ENCODE measurements at regions not wholly inside any gene's neighbourhood (a gene's known extent, or its start where the extent isn't known, plus 50 kb on each side); places are given as distances from the start of the nearest gene placed in this dataset.

DNA sequence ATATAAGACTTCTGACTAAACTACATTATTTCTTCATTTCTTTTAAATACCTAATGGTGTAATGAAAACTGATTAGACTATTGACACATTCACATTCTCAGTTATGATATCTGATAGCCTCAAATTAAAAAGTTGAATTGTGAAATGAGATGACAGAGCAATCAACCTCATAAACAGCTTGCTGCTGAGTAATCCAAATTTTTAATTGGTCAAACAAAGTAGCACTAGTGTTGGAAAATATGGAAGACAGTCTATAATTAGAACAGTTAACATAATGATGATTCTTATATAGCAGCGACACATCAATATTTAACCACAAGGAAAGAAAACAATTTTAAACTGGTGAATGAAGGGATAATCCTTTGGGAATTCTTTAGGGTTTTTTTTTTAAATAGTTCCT is 91.9 kb upstream of the LRP1B start:
- Histone ChIP-seq H3K36me3 (ENCODE audit: control insufficient read depth in 2 of 2, extremely low read depth in 1 of 2, insufficient read depth in 2 of 2, low read length in 2 of 2) (no peaks in the 10 kb centered on the region), H3K4me3 (replicated peaks in 1 of 3; ENCODE audit: insufficient read depth in 1 of 3, low read depth in 1 of 3, low read length in 3 of 3) (no peak overlapping the region), H3K9ac (replicated peaks; ENCODE audit: extremely low read depth, insufficient read depth, low read length) (no peak overlapping the region), H3K79me2 (ENCODE audit: control insufficient read depth, insufficient read depth, low read length) (no peaks in the 10 kb centered on the region), H2AFZ (ENCODE audit: low read depth, low read length) (no peak overlapping the region), H3K4me2 (ENCODE audit: insufficient read depth, low read length) (no peak overlapping the region), H4K20me1 (replicated peaks; ENCODE audit: control insufficient read depth, extremely low read depth, insufficient read depth, low read length) (no peaks in the 10 kb centered on the region), H3K9me1 (replicated peaks; ENCODE audit: control insufficient read depth, extremely low read depth, insufficient read depth, low read length) (no peaks in the 10 kb centered on the region), H3K27me3 (ENCODE audit: control insufficient read depth in 2 of 2, insufficient read depth in 2 of 2, low read length in 2 of 2) (no peaks in the 10 kb centered on the region), H3K4me1 (ENCODE audit: control insufficient read depth, extremely low read depth, insufficient read depth, low read length) (no peaks in the 10 kb centered on the region), H3K9me3 (replicated peaks; ENCODE audit: control insufficient read depth, insufficient read depth, low read length) (no peaks in the 10 kb centered on the region), H3K27ac (ENCODE audit: insufficient read depth, low read depth, low read length) (no peak overlapping the region)
- TF ChIP-seq FOS (IDR thresholded peaks at IDR 0.05; ENCODE audit: borderline replicate concordance, insufficient read depth, low read length) (no peak), EZH2 (IDR thresholded peaks at IDR 0.05; ENCODE audit: borderline replicate concordance, low read depth, low read length, severe bottlenecking) (no peak), JUN (IDR thresholded peaks at IDR 0.05; ENCODE audit: borderline replicate concordance, insufficient read depth, insufficient read length, low read depth) (no peak), GATA2 (IDR thresholded peaks at IDR 0.05; ENCODE audit: insufficient read depth, insufficient read length, low read depth, low read length) (no peak), MYC (IDR thresholded peaks at IDR 0.05; ENCODE audit: low read depth, low read length) (no peak), POLR2AphosphoS5 (IDR thresholded peaks at IDR 0.05; ENCODE audit: insufficient read depth, low read depth, low read length) (no peak), POLR2A (IDR thresholded peaks at IDR 0.05; ENCODE audit: low read depth, low read length) (no peak)
- TF ChIP-seq, protein P1, sequence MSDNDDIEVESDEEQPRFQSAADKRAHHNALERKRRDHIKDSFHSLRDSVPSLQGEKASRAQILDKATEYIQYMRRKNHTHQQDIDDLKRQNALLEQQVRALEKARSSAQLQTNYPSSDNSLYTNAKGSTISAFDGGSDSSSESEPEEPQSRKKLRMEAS (IDR thresholded peaks at IDR 0.05; ENCODE audit: insufficient read depth, insufficient read length), result no peak
- TF ChIP-seq, protein P2, sequence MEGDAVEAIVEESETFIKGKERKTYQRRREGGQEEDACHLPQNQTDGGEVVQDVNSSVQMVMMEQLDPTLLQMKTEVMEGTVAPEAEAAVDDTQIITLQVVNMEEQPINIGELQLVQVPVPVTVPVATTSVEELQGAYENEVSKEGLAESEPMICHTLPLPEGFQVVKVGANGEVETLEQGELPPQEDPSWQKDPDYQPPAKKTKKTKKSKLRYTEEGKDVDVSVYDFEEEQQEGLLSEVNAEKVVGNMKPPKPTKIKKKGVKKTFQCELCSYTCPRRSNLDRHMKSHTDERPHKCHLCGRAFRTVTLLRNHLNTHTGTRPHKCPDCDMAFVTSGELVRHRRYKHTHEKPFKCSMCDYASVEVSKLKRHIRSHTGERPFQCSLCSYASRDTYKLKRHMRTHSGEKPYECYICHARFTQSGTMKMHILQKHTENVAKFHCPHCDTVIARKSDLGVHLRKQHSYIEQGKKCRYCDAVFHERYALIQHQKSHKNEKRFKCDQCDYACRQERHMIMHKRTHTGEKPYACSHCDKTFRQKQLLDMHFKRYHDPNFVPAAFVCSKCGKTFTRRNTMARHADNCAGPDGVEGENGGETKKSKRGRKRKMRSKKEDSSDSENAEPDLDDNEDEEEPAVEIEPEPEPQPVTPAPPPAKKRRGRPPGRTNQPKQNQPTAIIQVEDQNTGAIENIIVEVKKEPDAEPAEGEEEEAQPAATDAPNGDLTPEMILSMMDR (IDR thresholded peaks at IDR 0.05; ENCODE audit: extremely low read depth in 1 of 2, insufficient read depth in 1 of 2, low read depth in 1 of 2, low read length in 2 of 2), result no peak
- FAIRE-seq (no peak), DNase-seq (ENCODE audit: low read depth, low spot score) (no peak)
- dilution Hi-C loops (cut with MboI; ENCODE audit: extremely low pct_ligation_motif_present, low sequenced_read_pairs), result no loop called here
- ChIA-PET CTCF (no interaction called here), POLR2A (no interaction called here)
- no TSS peak for BruUV-seq (replicated peaks)
- intact Hi-C loops (cut with micrococcal nuclease), result no loop called here

All from endothelial cell of umbilical vein (primary cell).